CD14-positive monocyte (primary cell): ENCODE measurements at regions not wholly inside any gene's neighbourhood (a gene's known extent, or its start where the extent isn't known, plus 50 kb on each side); places are given as distances from the start of the nearest gene placed in this dataset.

ENCODE experiments used
- DNase-seq, 3 donors: peaks; one replicate each; pipeline ENCODE4 v3.0.0-alpha.2; 2011 to 2022
- H2AFZ ChIP-seq: 2 replicates; pipeline ENCODE4 v1.6.0; 2012; ENCODE audit warnings: mild to moderate bottlenecking, low read depth, low read length, inconsistent platforms; ENCODE audit not compliant: insufficient read depth, poor library complexity, severe bottlenecking
- H3K27ac ChIP-seq, 2 donors: 1 replicate in 1 of 2; 2 replicates in 1 of 2; pipeline ENCODE4 v1.5.1; 2012 to 2013; ENCODE audit warnings: low read length in 2 of 2, control low read depth in 1 of 2, inconsistent platforms in 1 of 2, low read depth in 1 of 2, mild to moderate bottlenecking in 1 of 2
- H3K27me3 ChIP-seq, 2 donors: one replicate each; pipeline versions ENCODE4 v1.6.0 to v1.6.1; 2011 to 2013; ENCODE audit warnings: low read length in 2 of 2; ENCODE audit not compliant: control insufficient read depth in 2 of 2, insufficient read depth in 2 of 2
- H3K36me3 ChIP-seq, 2 donors: replicated peaks in 1 of 2; 1 replicate in 1 of 2; 2 replicates in 1 of 2; pipeline versions ENCODE4 v1.5.1 to v1.6.1; 2012 to 2013; ENCODE audit warnings: low read length in 2 of 2, control low read depth in 1 of 2, inconsistent platforms in 1 of 2, mild to moderate bottlenecking in 1 of 2; ENCODE audit not compliant: insufficient read depth in 2 of 2, control insufficient read depth in 1 of 2
- H3K4me1 ChIP-seq, 2 donors: 1 replicate in 1 of 2; 2 replicates in 1 of 2; pipeline versions ENCODE4 v1.5.1 to v1.6.1; 2012 to 2013; ENCODE audit warnings: low read length in 2 of 2, control low read depth in 1 of 2, inconsistent platforms in 1 of 2, mild to moderate bottlenecking in 1 of 2, moderate library complexity in 1 of 2; ENCODE audit not compliant: insufficient read depth in 2 of 2, control insufficient read depth in 1 of 2
- H3K4me2 ChIP-seq: replicated peaks from 2 replicates; pipeline ENCODE3; 2012; ENCODE audit warnings: low read length, moderate library complexity, mild to moderate bottlenecking; ENCODE audit not compliant: poor library complexity, severe bottlenecking; ENCODE audit errors: extremely low read depth
- H3K4me3 ChIP-seq, 3 experiments: fragments of 200-600 bp in 1 of 3; sonication (generic) in 1 of 3; replicated peaks in 1 of 3; 1 replicate in 2 of 3; 2 replicates in 1 of 3; pipeline ENCODE4 v1.5.1; 2011 to 2013; ENCODE audit warnings: low read length in 3 of 3, mild to moderate bottlenecking in 3 of 3, control low read depth in 2 of 3, low read depth in 2 of 3, inconsistent platforms in 1 of 3, moderate library complexity in 1 of 3
- H3K79me2 ChIP-seq: 2 replicates; pipeline ENCODE4 v1.6.0; 2012; ENCODE audit warnings: mild to moderate bottlenecking, control low read depth, inconsistent platforms, low read length, moderate library complexity; ENCODE audit not compliant: insufficient read depth
- H3K9ac ChIP-seq: 2 replicates; pipeline ENCODE4 v1.6.0; 2017; ENCODE audit warnings: low read length, mild to moderate bottlenecking; ENCODE audit not compliant: insufficient read depth, poor library complexity, severe bottlenecking
- H3K9me3 ChIP-seq, 2 donors: replicated peaks in 1 of 2; 1 replicate in 1 of 2; 2 replicates in 1 of 2; pipeline versions ENCODE4 v1.5.1 to v1.6.1; 2012 to 2013; ENCODE audit warnings: low read length in 2 of 2, control low read depth in 1 of 2; ENCODE audit not compliant: control insufficient read depth in 1 of 2, insufficient read depth in 1 of 2
- H4K20me1 ChIP-seq: 2 replicates; pipeline ENCODE4 v1.6.0; 2012; ENCODE audit warnings: mild to moderate bottlenecking, low read length, control low read depth, moderate library complexity; ENCODE audit not compliant: insufficient read depth
- H3K27ac Mint-ChIP-seq, 7 donors: one replicate each; pipeline ENCODE4 v1.8.0; 2020; ENCODE audit warnings: mild to moderate bottlenecking in 7 of 7, mixed read lengths in 7 of 7, moderate library complexity in 6 of 7, inconsistent platforms in 2 of 7
- H3K27me3 Mint-ChIP-seq, 3 donors: one replicate each; pipeline ENCODE4 v1.8.0; 2021 to 2022; ENCODE audit warnings: low read depth in 3 of 3, mild to moderate bottlenecking in 3 of 3, mixed read lengths in 3 of 3, moderate library complexity in 3 of 3, inconsistent platforms in 1 of 3
- H3K36me3 Mint-ChIP-seq, 2 donors: one replicate each; pipeline ENCODE4 v1.8.0; 2020; ENCODE audit warnings: mixed read lengths in 2 of 2, inconsistent platforms in 1 of 2, mild to moderate bottlenecking in 1 of 2
- H3K4me1 Mint-ChIP-seq: one replicate; pipeline ENCODE4 v1.8.0; 2020; ENCODE audit warnings: mild to moderate bottlenecking, mixed read lengths
- H3K4me3 Mint-ChIP-seq, 2 donors: one replicate each; pipeline ENCODE4 v1.8.0; 2020; ENCODE audit warnings: mild to moderate bottlenecking in 2 of 2, mixed read lengths in 2 of 2, moderate library complexity in 1 of 2
- H3K9me3 Mint-ChIP-seq, 7 donors: one replicate each; pipeline ENCODE4 v1.8.0; 2020 to 2022; ENCODE audit warnings: mixed read lengths in 7 of 7, mild to moderate bottlenecking in 6 of 7, moderate library complexity in 6 of 7, inconsistent platforms in 2 of 7
- CTCF ChIP-seq: fragments of 200-600 bp; IDR thresholded peaks from one replicate; pipeline ENCODE4 v1.8.0; 2022; ENCODE audit warnings: antibody characterized with exemption, mild to moderate bottlenecking
- WGBS: methylation state at CpG from one replicate; pipeline ENCODE4 v1.1.5; 2013; ENCODE audit warnings: missing lambda C conversion rate; ENCODE audit not compliant: insufficient coverage; 5-methylcytosine and 5-hydroxymethylcytosine counted together
- intact Hi-C, 2 donors: fragments of 100-400 bp; cut with micrococcal nuclease; formaldehyde crosslinking; loops; one replicate each; pipeline versions ENCODE4 v1.15.0 to v1.15.1; 2023

GRCh38 chr3:146382386-146382785 lies 87.0 kb downstream of the PLSCR2 start:
- Histone ChIP-seq H3K27me3 (no peaks in the 10 kb centered on the region), H3K4me2 (no peak overlapping the region), H3K4me3 (no peak overlapping the region), H3K4me1 (no peaks in the 10 kb centered on the region), H3K27ac (no peak overlapping the region), H3K36me3 (no peaks in the 10 kb centered on the region), H4K20me1 (no peaks in the 10 kb centered on the region), H3K9me3 (peaks cover 0 to 7% of the 10 kb centered on the region in 2 donors), H3K9ac (no peak overlapping the region), H3K79me2 (no peaks in the 10 kb centered on the region), H2AFZ (no peak overlapping the region)
- H3K27ac Mint-ChIP-seq = no peak overlapping the region
- no CpG with 5 or more reads among the region's 1 CpG for WGBS
- no peak for TF ChIP-seq CTCF
- peaks cover 0 to 10% (median 4%) of the 10 kb centered on the region in 7 donors for H3K9me3 Mint-ChIP-seq
- peaks cover 0 to 2% (median 0%) of the 10 kb centered on the region in 3 donors for H3K27me3 Mint-ChIP-seq
- DNase-seq = no peak
- no peaks in the 10 kb centered on the region for H3K4me1 Mint-ChIP-seq
- intact Hi-C loops = no loop called here
- no peak overlapping the region for H3K4me3 Mint-ChIP-seq
- no peaks in the 10 kb centered on the region for H3K36me3 Mint-ChIP-seq

- Histone ChIP-seq H3K27me3 (no peaks in the 10 kb centered on the region), H3K9ac (no peak overlapping the region), H3K4me1 (no peaks in the 10 kb centered on the region), H3K9me3 (peaks cover 0 to 7% of the 10 kb centered on the region in 2 donors), H2AFZ (no peak overlapping the region), H3K79me2 (no peaks in the 10 kb centered on the region), H3K36me3 (no peaks in the 10 kb centered on the region), H3K4me3 (no peak overlapping the region), H3K27ac (no peak overlapping the region), H3K4me2 (no peak overlapping the region), H4K20me1 (no peaks in the 10 kb centered on the region)
- H3K27ac Mint-ChIP-seq = no peak overlapping the region
- H3K4me1 Mint-ChIP-seq = no peaks in the 10 kb centered on the region
- no peaks in the 10 kb centered on the region for H3K36me3 Mint-ChIP-seq
- H3K4me3 Mint-ChIP-seq = no peak overlapping the region
- no CpG with 5 or more reads among the region's 2 CpGs for WGBS
- peaks cover 0 to 10% (median 2%) of the 10 kb centered on the region in 7 donors for H3K9me3 Mint-ChIP-seq
- H3K27me3 Mint-ChIP-seq = no peaks in the 10 kb centered on the region
- intact Hi-C loops = no loop called here
- no peak for TF ChIP-seq CTCF
- no peak for DNase-seq
Measured at GRCh38 chr3:146380046-146380445, 89.3 kb downstream of the PLSCR2 start.
